Activated CD4-positive, alpha-beta memory T cell treated with anti-CD3 and anti-CD28 coated beads, Interleukin-2, amount 10 ng/mL, durations not matched to agents 7 days and 5 days (primary cell): ENCODE measurements at regions not wholly inside any gene's neighbourhood (a gene's known extent, or its start where the extent isn't known, plus 50 kb on each side); places are given as distances from the start of the nearest gene placed in this dataset.

ENCODE experiments used
- CTCF ChIA-PET: fragments of 350-600 bp; sonication (Branson Sonifier 250); formaldehyde crosslinking; loops from one replicate; lab custom pipeline; 2021; ENCODE audit warnings: antibody characterized with exemption, inconsistent platforms; lab: Charles Lee
- POLR2A ChIA-PET: fragments of 350-600 bp; sonication (Branson Sonifier 250); formaldehyde crosslinking; loops from one replicate; lab custom pipeline; 2021; ENCODE audit warnings: antibody characterized with exemption; lab: Charles Lee
- DNase-seq: peaks from one replicate; pipeline ENCODE4 v3.0.0-alpha.2; 2020
- H3K27ac Mint-ChIP-seq: one replicate; pipeline ENCODE4 v1.8.0; 2021; ENCODE audit warnings: mild to moderate bottlenecking, mixed read lengths
- H3K27me3 Mint-ChIP-seq: one replicate; pipeline ENCODE4 v1.8.0; 2021; ENCODE audit warnings: mixed read lengths
- H3K36me3 Mint-ChIP-seq: one replicate; pipeline ENCODE4 v1.8.0; 2021; ENCODE audit warnings: low read depth, mixed read lengths
- H3K4me1 Mint-ChIP-seq: one replicate; pipeline ENCODE4 v1.8.0; 2021; ENCODE audit warnings: mixed read lengths
- H3K4me3 Mint-ChIP-seq: one replicate; pipeline ENCODE4 v1.8.0; 2021; ENCODE audit warnings: mild to moderate bottlenecking, mixed read lengths
- H3K9me3 Mint-ChIP-seq: one replicate; pipeline ENCODE4 v1.8.0; 2021; ENCODE audit warnings: mixed read lengths

DNA sequence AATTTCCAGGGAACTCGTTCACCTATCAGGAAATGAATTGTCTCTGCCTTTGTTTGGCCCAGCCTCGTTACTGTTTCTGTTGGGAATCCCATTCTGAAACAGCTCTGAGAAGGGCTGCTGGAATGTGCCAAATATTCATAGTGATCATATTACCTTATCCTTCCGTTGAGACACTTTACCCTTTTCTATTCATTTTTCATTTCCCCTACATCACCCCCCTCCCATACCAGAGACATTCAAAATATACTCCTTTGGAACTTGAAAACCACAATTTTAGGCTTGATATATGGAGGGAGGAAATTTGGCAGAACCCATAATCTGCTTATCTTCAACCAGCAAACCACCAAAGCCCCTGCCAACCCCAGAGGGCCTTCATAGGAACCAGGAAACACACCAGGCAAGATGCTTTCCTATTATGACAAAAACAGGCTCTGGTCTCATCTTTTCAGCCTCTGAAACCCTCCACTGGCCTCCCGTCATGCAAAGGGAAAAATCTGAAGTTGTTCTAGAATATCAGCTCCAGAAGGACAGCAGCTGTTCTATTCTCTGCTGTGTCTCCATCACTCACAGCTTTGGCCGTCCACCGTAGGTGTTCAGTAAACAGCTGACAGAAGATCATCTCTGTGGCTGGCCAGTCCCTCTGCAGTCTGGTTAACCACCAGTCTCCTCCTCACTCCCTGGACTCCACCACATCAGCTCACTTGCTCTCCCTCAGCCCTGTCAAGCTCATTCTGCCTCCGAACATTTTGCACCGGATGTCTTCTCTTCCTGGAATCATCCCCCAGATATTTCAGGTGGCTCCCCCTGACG lies 217.2 kb upstream of the WWC1 start:
- no peak for DNase-seq
- Mint-ChIP-seq H3K27me3 (peaks cover 3% of the 10 kb centered on the region), H3K27ac (no peak overlapping the region), H3K9me3 (no peaks in the 10 kb centered on the region), H3K36me3 (no peaks in the 10 kb centered on the region), H3K4me3 (no peak overlapping the region), H3K4me1 (peaks cover 3% of the 10 kb centered on the region)
- ChIA-PET CTCF (no interaction called here), POLR2A (no interaction called here)

DNA sequence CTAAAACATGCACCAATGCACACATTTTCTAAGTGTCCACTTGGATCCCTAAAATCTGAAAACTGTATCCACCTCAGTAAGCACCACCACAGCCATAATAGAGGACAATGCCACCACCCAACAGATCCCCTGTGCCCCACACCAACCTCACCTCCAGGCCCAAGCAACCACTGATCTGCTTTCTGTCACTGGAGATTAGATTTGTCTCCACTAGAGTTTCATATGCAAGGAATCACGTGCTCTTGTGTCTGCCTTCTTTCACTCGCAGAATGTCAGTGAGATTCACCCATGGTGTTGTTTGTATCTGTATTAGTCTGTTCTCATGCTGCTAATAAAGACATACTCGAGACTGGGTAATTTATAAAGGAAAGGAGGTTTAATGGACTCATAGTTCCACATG lies 216.1 kb upstream of the WWC1 start:
- H3K4me3 Mint-ChIP-seq: no peak overlapping the region
- peaks cover 3% of the 10 kb centered on the region for H3K27me3 Mint-ChIP-seq
- CTCF ChIA-PET: no interaction called here
- H3K9me3 Mint-ChIP-seq: no peaks in the 10 kb centered on the region
- peaks cover 3% of the 10 kb centered on the region for H3K4me1 Mint-ChIP-seq
- H3K36me3 Mint-ChIP-seq: no peaks in the 10 kb centered on the region
- POLR2A ChIA-PET: no interaction called here
- no peak for DNase-seq
- no peak overlapping the region for H3K27ac Mint-ChIP-seq

DNA sequence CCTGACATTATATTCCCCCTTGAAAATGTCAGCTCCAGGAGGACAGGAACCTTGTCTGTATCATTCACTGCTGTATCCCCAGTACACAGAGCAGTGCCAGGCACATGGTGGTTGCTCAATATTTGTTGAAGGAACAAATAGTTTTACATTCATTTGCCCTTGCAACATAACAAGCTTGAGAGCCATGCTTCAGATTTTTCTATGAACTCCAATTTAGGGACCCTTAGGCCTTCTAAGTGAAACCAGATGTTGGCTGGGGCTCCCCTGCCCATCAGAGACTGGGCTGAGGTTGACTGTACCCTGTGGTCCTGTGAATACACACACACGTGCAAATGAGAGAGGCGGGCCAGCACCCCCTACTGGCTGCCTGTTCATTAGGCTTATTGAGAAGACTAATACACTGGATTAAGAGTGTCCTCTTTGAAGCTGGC lies 214.9 kb upstream of the WWC1 start:
- no peaks in the 10 kb centered on the region for H3K36me3 Mint-ChIP-seq
- ChIA-PET POLR2A (no interaction called here), CTCF (interaction anchor here (0.6 kb wide), 1 partner anchor 16 kb away, joined by 3 read pairs; no protein-coding TSS in a partner anchor)
- H3K27me3 Mint-ChIP-seq: peaks cover 3% of the 10 kb centered on the region
- H3K27ac Mint-ChIP-seq: no peak overlapping the region
- no peak for DNase-seq
- H3K4me1 Mint-ChIP-seq: peaks cover 3% of the 10 kb centered on the region
- H3K4me3 Mint-ChIP-seq: no peak overlapping the region
- H3K9me3 Mint-ChIP-seq: no peaks in the 10 kb centered on the region

DNA sequence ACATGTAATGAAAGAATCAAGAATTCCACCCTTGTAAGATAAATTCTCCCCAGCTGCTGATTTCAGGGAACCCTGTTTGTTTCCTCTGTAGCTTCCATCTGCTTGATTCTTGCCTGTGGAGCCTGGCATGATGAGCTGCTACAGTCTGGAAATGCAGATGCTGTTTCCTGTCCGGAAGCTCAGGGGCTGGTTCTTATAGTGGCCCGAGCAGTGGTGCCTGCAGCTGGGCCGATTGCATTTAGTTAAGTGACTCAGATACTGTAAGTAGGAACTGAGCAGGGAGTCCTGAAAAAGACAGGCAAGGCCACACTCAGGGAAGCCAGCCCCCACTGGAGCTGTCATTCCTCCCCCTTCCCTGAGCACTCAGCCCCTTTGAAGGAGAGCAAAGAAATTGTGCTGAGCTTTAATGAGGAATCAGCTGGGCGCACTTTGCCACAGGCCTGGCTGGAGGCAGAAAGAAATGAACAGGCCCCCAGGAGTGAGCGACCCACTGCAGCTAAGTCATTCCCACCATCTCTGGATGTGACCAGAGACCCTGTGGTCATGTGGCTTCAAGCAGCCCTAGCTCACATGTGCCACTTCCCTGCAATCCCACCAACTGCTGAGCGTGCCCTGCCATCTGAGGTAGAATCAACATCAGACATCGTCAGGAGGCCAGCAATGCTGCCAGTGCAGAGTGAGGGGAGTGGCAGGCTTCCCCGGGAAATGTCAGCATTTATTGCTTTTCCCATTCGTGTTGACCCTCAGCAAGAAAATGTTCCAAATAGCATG lies 206.0 kb upstream of the WWC1 start:
- Mint-ChIP-seq H3K36me3 (no peaks in the 10 kb centered on the region), H3K27ac (no peak overlapping the region), H3K4me3 (no peak overlapping the region), H3K27me3 (no peaks in the 10 kb centered on the region), H3K9me3 (peaks cover 4% of the 10 kb centered on the region), H3K4me1 (no peaks in the 10 kb centered on the region)
- CTCF ChIA-PET: no interaction called here
- POLR2A ChIA-PET: no interaction called here
- no peak for DNase-seq

DNA sequence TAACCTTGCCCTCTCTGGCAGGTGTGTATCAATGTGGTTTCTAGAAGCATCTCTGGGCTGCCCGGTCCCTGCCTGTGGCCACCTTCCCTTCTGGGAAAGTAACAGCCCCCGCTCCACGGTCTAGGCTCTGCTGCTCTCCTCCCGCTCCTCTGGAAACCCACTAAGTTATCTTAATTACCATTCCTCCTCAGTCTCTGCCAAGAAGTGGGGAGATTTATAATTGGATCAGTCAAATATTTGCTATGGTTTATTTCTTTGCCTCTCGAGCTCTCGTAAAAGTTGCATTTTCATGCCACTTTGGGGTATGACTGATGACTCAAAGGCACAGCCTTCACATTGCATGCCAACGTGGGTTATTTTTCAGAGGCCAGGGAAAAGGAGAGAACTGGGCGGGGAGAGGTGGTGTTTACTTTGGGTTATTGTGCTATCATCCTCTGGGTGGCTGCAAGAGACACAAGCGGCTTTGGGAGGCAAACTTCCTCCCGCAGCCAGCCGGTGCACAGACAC lies 205.3 kb upstream of the WWC1 start:
- Mint-ChIP-seq H3K27ac (no peak overlapping the region), H3K36me3 (no peaks in the 10 kb centered on the region), H3K9me3 (peaks cover 4% of the 10 kb centered on the region), H3K4me3 (no peak overlapping the region), H3K4me1 (no peaks in the 10 kb centered on the region), H3K27me3 (no peaks in the 10 kb centered on the region)
- DNase-seq: no peak
- ChIA-PET CTCF (no interaction called here), POLR2A (no interaction called here)

DNA sequence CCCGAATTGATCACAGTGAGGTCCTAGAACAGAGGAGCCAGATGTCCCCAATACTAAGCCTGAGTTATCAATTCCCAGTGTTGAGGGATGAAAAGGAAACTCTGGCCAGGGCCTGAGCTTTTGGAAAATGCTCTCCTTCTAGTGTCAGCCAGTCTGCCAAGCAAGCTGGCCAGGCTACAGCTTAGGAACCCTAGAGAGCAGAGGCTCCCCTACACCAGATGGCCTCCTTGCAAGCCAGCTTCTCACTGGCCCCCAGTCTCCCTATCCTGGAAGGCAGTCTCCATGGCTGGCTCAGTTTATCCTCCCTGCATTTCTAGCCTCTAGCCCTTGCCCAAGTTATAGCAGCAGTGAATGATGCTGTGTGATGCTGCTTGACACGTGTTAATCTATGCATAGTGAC lies 204.7 kb upstream of the WWC1 start:
- H3K27ac Mint-ChIP-seq: no peak overlapping the region
- CTCF ChIA-PET: no interaction called here
- H3K36me3 Mint-ChIP-seq: no peaks in the 10 kb centered on the region
- H3K9me3 Mint-ChIP-seq: peaks cover 4% of the 10 kb centered on the region
- POLR2A ChIA-PET: no interaction called here
- no peak overlapping the region for H3K4me3 Mint-ChIP-seq
- H3K4me1 Mint-ChIP-seq: no peaks in the 10 kb centered on the region
- no peaks in the 10 kb centered on the region for H3K27me3 Mint-ChIP-seq
- DNase-seq: no peak

DNA sequence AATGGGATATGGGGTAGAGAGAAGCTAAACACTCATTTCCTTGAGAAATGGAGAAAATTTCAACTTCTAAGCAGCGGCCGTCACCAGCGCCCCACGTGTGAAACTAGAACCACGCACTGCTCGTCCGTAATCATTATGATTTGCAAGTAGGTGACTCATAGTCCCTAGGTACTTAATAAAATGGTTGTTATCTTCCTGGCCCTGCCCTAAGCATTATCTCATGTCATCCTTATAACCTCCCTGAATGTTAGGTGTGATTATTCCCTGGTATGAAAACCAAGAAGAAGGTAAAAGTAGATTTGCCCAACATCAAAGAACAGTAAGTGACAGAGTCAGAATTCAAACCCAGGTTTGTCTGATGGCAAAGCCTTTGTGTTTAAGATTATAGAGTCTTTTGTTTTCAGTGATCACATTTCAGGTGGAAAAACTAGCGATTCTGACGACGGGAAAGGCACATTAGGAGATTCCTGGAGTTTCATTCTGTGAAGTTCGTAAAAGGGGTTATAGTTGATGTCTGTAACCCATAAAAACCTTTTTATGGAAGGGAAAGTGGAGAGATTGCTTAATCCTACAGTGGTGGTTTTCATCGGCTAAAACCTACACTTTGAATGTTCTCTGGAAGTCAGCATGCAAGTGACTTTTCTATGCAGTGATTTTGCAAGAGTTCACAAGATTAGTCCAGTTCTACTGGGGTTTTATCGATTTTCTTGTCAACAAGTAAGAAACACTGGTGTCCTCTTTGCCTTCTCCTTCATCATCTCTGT lies 202.9 kb upstream of the WWC1 start:
- CTCF ChIA-PET: no interaction called here
- POLR2A ChIA-PET: no interaction called here
- Mint-ChIP-seq H3K4me1 (no peaks in the 10 kb centered on the region), H3K27ac (no peak overlapping the region), H3K9me3 (peaks cover 4% of the 10 kb centered on the region), H3K36me3 (no peaks in the 10 kb centered on the region), H3K27me3 (no peaks in the 10 kb centered on the region), H3K4me3 (no peak overlapping the region)
- DNase-seq: no peak

DNA sequence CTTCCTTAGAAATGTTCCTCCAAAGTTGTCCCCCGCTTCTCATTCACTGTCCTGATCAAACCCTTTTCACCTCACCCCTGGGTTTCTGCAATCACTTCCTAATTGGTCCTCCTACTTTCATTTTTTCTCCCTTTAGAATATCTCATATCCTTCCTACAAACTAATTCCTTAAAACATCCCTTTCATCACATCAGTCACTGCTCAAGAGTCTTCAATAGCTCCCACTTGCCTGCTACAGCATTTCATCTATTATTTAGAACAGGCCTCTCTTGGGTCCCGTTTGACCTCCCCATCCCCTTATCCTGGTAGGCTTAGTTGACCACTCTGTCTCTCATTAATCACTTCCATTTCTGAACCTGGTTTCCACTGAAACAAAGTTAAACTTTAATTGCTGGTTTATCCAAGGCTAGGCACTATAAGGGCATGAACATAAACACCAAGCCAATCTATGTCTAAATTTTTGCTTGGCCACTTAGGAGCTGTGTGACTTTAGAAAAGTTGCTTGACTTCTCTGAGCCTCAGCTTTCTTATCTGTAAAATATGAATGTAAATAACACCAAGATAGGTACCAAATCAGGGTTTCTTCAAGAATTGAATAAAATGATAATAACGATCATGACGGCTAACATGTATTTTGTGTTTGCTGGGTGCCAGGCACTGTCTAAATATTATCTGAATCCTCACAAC lies 202.1 kb upstream of the WWC1 start:
- POLR2A ChIA-PET: no interaction called here
- no peak overlapping the region for H3K4me3 Mint-ChIP-seq
- no peaks in the 10 kb centered on the region for H3K9me3 Mint-ChIP-seq
- no peaks in the 10 kb centered on the region for H3K36me3 Mint-ChIP-seq
- H3K27me3 Mint-ChIP-seq: no peaks in the 10 kb centered on the region
- H3K27ac Mint-ChIP-seq: no peak overlapping the region
- no peak for DNase-seq
- CTCF ChIA-PET: no interaction called here
- H3K4me1 Mint-ChIP-seq: no peaks in the 10 kb centered on the region

DNA sequence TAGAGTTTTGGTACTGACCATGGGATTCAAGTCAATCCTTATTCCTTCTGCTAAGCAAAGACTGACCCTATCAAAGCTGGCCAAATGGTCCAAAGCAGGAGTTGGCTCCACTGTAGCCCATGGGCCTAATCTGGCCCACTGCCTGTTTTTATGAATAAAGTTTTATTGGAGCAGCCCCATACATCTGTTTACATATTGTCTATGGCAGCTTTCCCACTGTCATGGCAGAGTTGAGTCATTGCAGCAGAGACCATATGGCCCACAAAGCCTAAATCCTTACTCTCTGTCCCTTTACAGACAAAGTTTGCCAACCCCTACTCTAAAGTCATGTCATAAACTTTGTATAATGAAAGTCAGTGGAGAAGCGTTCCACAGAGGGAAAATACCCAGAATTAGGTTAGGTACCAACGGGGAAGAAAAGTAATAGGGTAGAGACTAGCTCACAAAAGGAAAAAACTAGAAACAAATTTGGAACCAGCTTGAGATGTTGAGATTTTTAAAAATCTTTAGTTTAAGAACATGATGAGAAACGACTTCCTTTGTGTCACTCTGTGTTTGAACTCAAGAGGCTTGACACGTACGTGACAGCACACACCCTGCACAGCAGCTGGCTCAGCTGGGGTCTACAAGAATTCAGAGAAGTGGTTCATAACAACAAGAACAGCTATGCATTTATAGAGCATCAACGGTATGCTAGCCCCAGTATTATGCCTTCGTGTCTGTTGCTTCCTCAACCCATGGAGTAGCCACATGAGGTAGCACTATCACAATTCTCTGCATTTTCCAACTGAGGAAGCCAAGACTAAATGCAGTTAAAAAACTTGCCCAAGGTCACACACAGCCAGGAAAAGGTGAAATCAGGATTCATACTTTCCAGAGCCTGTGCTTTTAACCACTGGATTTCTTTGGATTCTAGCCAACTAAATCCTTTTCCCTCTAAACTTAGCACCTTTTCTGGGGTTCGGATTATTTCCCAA lies 198.9 kb upstream of the WWC1 start:
- Mint-ChIP-seq H3K36me3 (no peaks in the 10 kb centered on the region), H3K9me3 (no peaks in the 10 kb centered on the region), H3K4me3 (no peak overlapping the region), H3K27ac (no peak overlapping the region), H3K4me1 (no peaks in the 10 kb centered on the region), H3K27me3 (peaks cover 2% of the 10 kb centered on the region)
- ChIA-PET POLR2A (no interaction called here), CTCF (no interaction called here)
- no peak for DNase-seq

DNA sequence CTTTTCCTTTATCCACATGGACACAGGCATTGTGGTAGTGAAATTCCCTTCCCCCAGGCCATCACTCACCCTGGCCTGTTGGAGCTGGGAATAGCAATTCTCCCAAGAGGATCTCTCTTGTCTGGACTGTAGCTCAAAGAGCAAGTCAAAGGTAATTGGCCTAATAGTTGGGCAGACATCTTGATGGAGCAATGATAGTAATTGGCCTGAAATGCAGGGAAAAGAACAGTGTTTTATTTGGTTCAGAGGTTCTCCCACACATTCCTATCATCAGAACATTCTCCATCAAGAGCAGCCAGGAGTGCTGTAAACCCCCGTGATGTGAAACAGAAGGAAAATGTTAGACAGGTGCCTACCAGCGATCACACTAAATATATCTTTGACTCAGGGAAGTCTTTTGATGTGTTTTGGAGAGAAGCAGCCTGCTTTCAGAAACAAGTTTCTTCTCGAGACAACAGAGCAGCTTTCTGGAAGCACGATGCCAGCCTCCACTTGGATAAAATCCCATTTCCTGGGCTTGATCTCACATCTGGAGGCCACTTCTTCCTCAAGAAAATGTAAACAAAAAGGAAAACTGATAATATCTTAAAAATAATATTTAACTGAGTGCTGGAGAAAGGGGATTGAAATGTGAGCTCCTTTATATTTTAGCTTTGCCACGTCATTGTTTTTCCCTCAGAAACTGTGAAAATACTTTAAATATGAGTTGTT lies 198.1 kb upstream of the WWC1 start:
- no peaks in the 10 kb centered on the region for H3K9me3 Mint-ChIP-seq
- DNase-seq: no peak
- H3K27me3 Mint-ChIP-seq: peaks cover 2% of the 10 kb centered on the region
- H3K27ac Mint-ChIP-seq: no peak overlapping the region
- no peak overlapping the region for H3K4me3 Mint-ChIP-seq
- H3K4me1 Mint-ChIP-seq: no peaks in the 10 kb centered on the region
- H3K36me3 Mint-ChIP-seq: no peaks in the 10 kb centered on the region
- ChIA-PET CTCF (no interaction called here), POLR2A (no interaction called here)

DNA sequence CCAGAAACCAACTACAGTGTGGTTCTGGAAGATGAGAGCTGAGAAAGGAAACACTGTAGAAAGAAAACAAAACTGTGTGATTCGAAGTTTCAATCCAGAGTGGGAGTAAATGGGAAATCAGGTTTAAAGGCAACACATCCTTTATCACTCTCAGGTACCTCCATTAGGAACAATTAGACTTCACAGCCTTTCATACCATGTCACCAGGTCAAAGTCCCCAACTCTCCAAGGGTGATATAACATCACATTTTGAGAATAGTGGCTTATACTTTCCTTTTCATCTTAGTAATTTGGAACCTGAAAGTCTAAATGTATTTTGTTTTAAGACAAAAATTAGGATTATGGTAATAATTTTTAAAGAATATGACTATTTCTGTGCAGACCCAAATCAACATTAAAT lies 194.9 kb upstream of the WWC1 start:
- peaks cover 2% of the 10 kb centered on the region for H3K27me3 Mint-ChIP-seq
- H3K36me3 Mint-ChIP-seq: no peaks in the 10 kb centered on the region
- H3K4me1 Mint-ChIP-seq: no peaks in the 10 kb centered on the region
- CTCF ChIA-PET: no interaction called here
- H3K4me3 Mint-ChIP-seq: no peak overlapping the region
- H3K27ac Mint-ChIP-seq: no peak overlapping the region
- no peak for DNase-seq
- POLR2A ChIA-PET: no interaction called here
- H3K9me3 Mint-ChIP-seq: no peaks in the 10 kb centered on the region
